Spleen (tissue), 11 donors: ENCODE measurements at regions not wholly inside any gene's neighbourhood (a gene's known extent, or its start where the extent isn't known, plus 50 kb on each side); places are given as distances from the start of the nearest gene placed in this dataset.

ENCODE experiments used
- DNase-seq: peaks from one replicate; pipeline ENCODE4 v3.0.0-alpha.2; 2020
- H3K27ac ChIP-seq, 8 donors: fragments of 200-600 bp; sonication (generic) in 7 of 8; 1 replicate in 4 of 8; 2 replicates in 4 of 8; pipeline versions ENCODE4 v1.5.0 to v1.8.0; 2016 to 2021; ENCODE audit warnings: inconsistent platforms in 4 of 8, mild to moderate bottlenecking in 4 of 8, moderate library complexity in 1 of 8
- H3K27me3 ChIP-seq, 7 donors: fragments of 200-600 bp; sonication (generic) in 6 of 7; replicated peaks in 1 of 7; 1 replicate in 4 of 7; 2 replicates in 3 of 7; pipeline versions ENCODE4 v1.5.0 to v1.8.0; 2016 to 2021; ENCODE audit warnings: inconsistent platforms in 3 of 7, mild to moderate bottlenecking in 1 of 7
- H3K36me3 ChIP-seq, 6 donors: fragments of 200-600 bp; sonication (generic) in 5 of 6; 1 replicate in 4 of 6; 2 replicates in 2 of 6; pipeline versions ENCODE4 v1.5.0 to v1.8.0; 2016 to 2021; ENCODE audit warnings: inconsistent platforms in 2 of 6
- H3K4me1 ChIP-seq, 6 donors: fragments of 200-600 bp; sonication (generic) in 5 of 6; 1 replicate in 3 of 6; 2 replicates in 3 of 6; pipeline versions ENCODE4 v1.5.0 to v1.8.0; 2016 to 2021; ENCODE audit warnings: inconsistent platforms in 3 of 6
- H3K4me3 ChIP-seq, 8 donors: fragments of 200-600 bp; sonication (generic) in 7 of 8; 1 replicate in 4 of 8; 2 replicates in 4 of 8; pipeline versions ENCODE4 v1.5.0 to v1.8.0; 2016 to 2021; ENCODE audit warnings: inconsistent platforms in 4 of 8, mild to moderate bottlenecking in 4 of 8, moderate library complexity in 2 of 8
- H3K9me3 ChIP-seq, 8 donors: fragments of 200-600 bp; sonication (generic) in 7 of 8; 1 replicate in 4 of 8; 2 replicates in 4 of 8; pipeline versions ENCODE4 v1.5.0 to v1.8.0; 2016 to 2021; ENCODE audit warnings: inconsistent platforms in 4 of 8
- CTCF ChIP-seq, 11 experiments: fragments of 200-600 bp in 7 of 11; fragments of 450-650 bp in 4 of 11; sonication (generic) in 4 of 11; IDR thresholded peaks in 8 of 11; conservative IDR thresholded peaks in 3 of 11; 1 replicate in 7 of 11; 2 replicates in 4 of 11; pipeline versions ENCODE4 v1.4.0 to v1.8.0; 2016 to 2021; ENCODE audit warnings: antibody characterized with exemption in 11 of 11, inconsistent platforms in 4 of 11, mild to moderate bottlenecking in 1 of 11
- POLR2A ChIP-seq, 3 donors: fragments of 450-650 bp; IDR thresholded peaks; one replicate each; pipeline ENCODE4 v1.5.1; 2017; ENCODE audit warnings: antibody characterized with exemption in 3 of 3, mild to moderate bottlenecking in 1 of 3
- POLR2AphosphoS5 ChIP-seq, 3 donors: sonication (generic); formaldehyde crosslinking; IDR thresholded peaks; one replicate each; pipeline ENCODE4 v1.5.1; 2017; ENCODE audit warnings: antibody characterized with exemption in 3 of 3
- WGBS, 5 donors: extraction: QIAGEN DNeasy Blood & Tissue Kit in 3 of 5; methylation state at CpG; one replicate each; pipeline versions ENCODE4 v1.1.5 to v1.1.7; 2013 to 2018; 5-methylcytosine and 5-hydroxymethylcytosine counted together
- intact Hi-C: fragments of 100-400 bp; cut with DNase I; formaldehyde crosslinking; loops from one replicate; pipeline ENCODE4 v1.15.0; 2023; ENCODE audit warnings: low total_unique reads
- donor health status: healthy with polysubstance abuse.
- donor health status: DM: no; HTN: no; CAD: no; lungs with moderate emphysema.
- donor health status: DM: no; HTN: no; CAD: no.
- donor health status: Bipolar disorder and iron deficiency.
- donor health status: healthy.
- donor health status: DM: no; HTN: no; CAD: no.
- donor health status: DM: yes; HTN: yes; CAD: no.

GRCh38 chr16:86919578-86920305, 341.4 kb downstream of the FOXL1 start:
- H3K4me3 ChIP-seq = no peak overlapping the region
- intact Hi-C loops = no loop called here
- H3K27me3 ChIP-seq = peaks cover 0 to 81% (median 4%) of the 10 kb centered on the region in 7 donors
- TF ChIP-seq POLR2AphosphoS5 (IDR thresholded peaks at IDR 0.05) = no peak
- no peak for TF ChIP-seq POLR2A (IDR thresholded peaks at IDR 0.05)
- TF ChIP-seq CTCF (IDR thresholded peaks at IDR 0.05 in 8 of 11, conservative IDR thresholded peaks at IDR 0.05 in 3 of 11) = no peak
- 68 to 75% (median 74%) methylated on average over 26 to 28 of the region's 28 CpGs for WGBS, 5 donors
- no peak for DNase-seq
- H3K36me3 ChIP-seq = no peaks in the 10 kb centered on the region
- H3K9me3 ChIP-seq = peaks cover 2 to 29% (median 15%) of the 10 kb centered on the region in 8 donors
- peaks cover 0 to 9% (median 0%) of the 10 kb centered on the region in 6 donors for H3K4me1 ChIP-seq
- H3K27ac ChIP-seq = no peak overlapping the region

- Histone ChIP-seq H3K27me3 (peaks cover 0 to 87% (median 4%) of the 10 kb centered on the region in 7 donors), H3K36me3 (no peaks in the 10 kb centered on the region), H3K9me3 (peaks cover 2 to 29% (median 15%) of the 10 kb centered on the region in 8 donors), H3K27ac (no peak overlapping the region), H3K4me3 (no peak overlapping the region), H3K4me1 (no peaks in the 10 kb centered on the region)
- intact Hi-C loops = no loop called here
- DNase-seq = no peak
- WGBS, 5 donors = 93 to 98% (median 96%) methylated on average over 4 of the region's 4 CpGs
- TF ChIP-seq CTCF (IDR thresholded peaks at IDR 0.05 in 8 of 11, conservative IDR thresholded peaks at IDR 0.05 in 3 of 11) (no peak), POLR2AphosphoS5 (IDR thresholded peaks at IDR 0.05) (no peak), POLR2A (IDR thresholded peaks at IDR 0.05) (no peak)
Measured at GRCh38 chr16:86921289-86921688, 342.9 kb downstream of the FOXL1 start.

- 12 to 32% (median 23%) methylated on average over 7 of the region's 7 CpGs for WGBS, 5 donors
- no peak overlapping the region for H3K4me3 ChIP-seq
- peaks cover 0 to 93% (median 5%) of the 10 kb centered on the region in 7 donors for H3K27me3 ChIP-seq
- no peak for DNase-seq
- H3K4me1 ChIP-seq = no peaks in the 10 kb centered on the region
- H3K27ac ChIP-seq = no peak overlapping the region
- peaks cover 2 to 29% (median 15%) of the 10 kb centered on the region in 8 donors for H3K9me3 ChIP-seq
- intact Hi-C loops = no loop called here
- no peak for TF ChIP-seq CTCF (IDR thresholded peaks at IDR 0.05 in 8 of 11, conservative IDR thresholded peaks at IDR 0.05 in 3 of 11)
- no peak for TF ChIP-seq POLR2A (IDR thresholded peaks at IDR 0.05)
- no peak for TF ChIP-seq POLR2AphosphoS5 (IDR thresholded peaks at IDR 0.05)
- no peaks in the 10 kb centered on the region for H3K36me3 ChIP-seq
Measured at GRCh38 chr16:86922311-86922710, 344.0 kb downstream of the FOXL1 start.

DNA sequence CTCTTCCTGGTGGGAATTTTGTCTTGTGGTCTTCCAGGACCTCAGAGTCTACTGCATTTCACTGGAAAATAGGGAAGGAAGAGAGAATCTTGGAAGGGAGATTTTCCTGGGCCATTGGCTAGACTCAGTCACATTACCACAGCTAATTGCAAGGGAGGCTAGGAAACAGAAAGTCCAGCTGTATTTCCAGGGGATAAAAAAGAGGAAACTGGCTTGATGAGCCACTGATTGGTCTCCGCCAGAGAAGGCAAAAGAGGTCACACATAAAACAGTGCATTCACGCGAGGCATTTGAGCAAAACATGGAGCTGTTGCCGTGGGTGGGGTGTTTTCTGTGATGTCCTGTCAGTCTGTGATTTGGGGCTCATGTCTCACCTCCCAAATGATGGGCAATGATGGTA, 345.3 kb downstream of the FOXL1 start:
- peaks cover 0 to 94% (median 7%) of the 10 kb centered on the region in 7 donors for H3K27me3 ChIP-seq
- no peak for DNase-seq
- H3K4me3 ChIP-seq = no peak overlapping the region
- H3K36me3 ChIP-seq = no peaks in the 10 kb centered on the region
- intact Hi-C loops = no loop called here
- no peak overlapping the region for H3K27ac ChIP-seq
- whole genome bisulfite sequencing, 5 donors = 63 to 72% (median 69%) methylated on average over 4 of the region's 4 CpGs
- TF ChIP-seq CTCF (IDR thresholded peaks at IDR 0.05 in 8 of 11, conservative IDR thresholded peaks at IDR 0.05 in 3 of 11) = no peak
- TF ChIP-seq POLR2AphosphoS5 (IDR thresholded peaks at IDR 0.05) = no peak
- no peak for TF ChIP-seq POLR2A (IDR thresholded peaks at IDR 0.05)
- H3K4me1 ChIP-seq = peaks cover 0 to 4% (median 0%) of the 10 kb centered on the region in 6 donors
- H3K9me3 ChIP-seq = peaks cover 2 to 34% (median 15%) of the 10 kb centered on the region in 8 donors
